G401.6 (cell line): ENCODE measurements at regions not wholly inside any gene's neighbourhood (a gene's known extent, or its start where the extent isn't known, plus 50 kb on each side); places are given as distances from the start of the nearest gene placed in this dataset.

Experiments used
- FAIRE-seq: peaks from 2 replicates; lab custom pipeline; 2012; peaks lifted over from hg19 to GRCh38; lab: Jason Lieb, UNC

- no peak for FAIRE-seq
Observed at GRCh38 chr14:101333335-101334280, 227.7 kb upstream of the DIO3 start.

- no peak for FAIRE-seq
Observed at GRCh38 chr14:101334656-101335055, 226.6 kb upstream of the DIO3 start.

GRCh38 chr14:101335061-101335661 is 226.1 kb upstream of the DIO3 start:
- FAIRE-seq: no peak

- FAIRE-seq: no peak
Observed at GRCh38 chr14:101336183-101336582, 225.1 kb upstream of the DIO3 start.

GRCh38 chr14:101337053-101337452 is 224.2 kb upstream of the DIO3 start:
- no peak for FAIRE-seq

- no peak for FAIRE-seq
Observed at GRCh38 chr14:101340556-101340955, 220.7 kb upstream of the DIO3 start.

GRCh38 chr14:101347893-101348777 is 213.2 kb upstream of the DIO3 start:
- no peak for FAIRE-seq

- FAIRE-seq: no peak
Observed at GRCh38 chr14:101349108-101349507, 212.2 kb upstream of the DIO3 start.

- no peak for FAIRE-seq
Observed at GRCh38 chr14:101350021-101350420, 211.3 kb upstream of the DIO3 start.

GRCh38 chr14:101350691-101351090 is 210.6 kb upstream of the DIO3 start:
- FAIRE-seq: no peak

- FAIRE-seq: no peak
Observed at GRCh38 chr14:101351146-101351545, 210.1 kb upstream of the DIO3 start.

GRCh38 chr14:101351769-101352168 is 209.5 kb upstream of the DIO3 start:
- no peak for FAIRE-seq

GRCh38 chr14:101352567-101352966 is 208.7 kb upstream of the DIO3 start:
- no peak for FAIRE-seq

GRCh38 chr14:101353422-101353821 is 207.9 kb upstream of the DIO3 start:
- no peak for FAIRE-seq

- FAIRE-seq: no peak
Observed at GRCh38 chr14:101354726-101355125, 206.6 kb upstream of the DIO3 start.

GRCh38 chr14:101355284-101355683 is 206.0 kb upstream of the DIO3 start:
- FAIRE-seq: no peak

GRCh38 chr14:101357038-101357437 is 204.3 kb upstream of the DIO3 start:
- no peak for FAIRE-seq

GRCh38 chr14:101357559-101358319 is 203.6 kb upstream of the DIO3 start:
- FAIRE-seq: no peak

- FAIRE-seq: no peak
Observed at GRCh38 chr14:101358320-101359125, 202.8 kb upstream of the DIO3 start.

- no peak for FAIRE-seq
Observed at GRCh38 chr14:101359221-101360053, 201.9 kb upstream of the DIO3 start.
